Smooth muscle cell (in vitro differentiated cells): ENCODE measurements at regions not wholly inside any gene's neighbourhood (a gene's known extent, or its start where the extent isn't known, plus 50 kb on each side); places are given as distances from the start of the nearest gene placed in this dataset.

ENCODE experiments used
- DNase-seq: peaks from one replicate; lab custom pipeline; 2025; ENCODE audit not compliant: unreplicated experiment; lab: John Stamatoyannopoulos, UW
- H2AFZ ChIP-seq: fragments of 200-600 bp; sonication (generic); 2 replicates; pipeline ENCODE4 v1.6.0; 2016; ENCODE audit warnings: antibody characterized with exemption, low read depth, mild to moderate bottlenecking
- H3F3A ChIP-seq: fragments of 200-600 bp; sonication (generic); 2 replicates; pipeline ENCODE4 v1.6.0; 2017; ENCODE audit warnings: antibody characterized with exemption, low read depth
- H3K27ac ChIP-seq: fragments of 200-600 bp; sonication (generic); 2 replicates; pipeline ENCODE4 v1.5.1; 2016; ENCODE audit warnings: low read depth, mild to moderate bottlenecking
- H3K27me3 ChIP-seq: fragments of 200-600 bp; sonication (generic); 2 replicates; pipeline ENCODE4 v1.6.1; 2016; ENCODE audit warnings: low read depth, mild to moderate bottlenecking
- H3K36me3 ChIP-seq: fragments of 200-600 bp; sonication (generic); 2 replicates; pipeline ENCODE4 v1.5.1; 2016; ENCODE audit warnings: low read depth
- H3K4me1 ChIP-seq: fragments of 200-600 bp; sonication (generic); 2 replicates; pipeline ENCODE4 v1.5.1; 2016; ENCODE audit warnings: low read depth
- H3K4me2 ChIP-seq: fragments of 200-600 bp; sonication (generic); 2 replicates; pipeline ENCODE4 v1.6.0; 2016; ENCODE audit warnings: mild to moderate bottlenecking
- H3K4me3 ChIP-seq: fragments of 200-600 bp; sonication (generic); 2 replicates; pipeline ENCODE4 v1.5.1; 2016; ENCODE audit warnings: mild to moderate bottlenecking
- H3K79me2 ChIP-seq: fragments of 200-600 bp; sonication (generic); 2 replicates; pipeline ENCODE4 v1.6.0; 2016; ENCODE audit warnings: low read depth, mild to moderate bottlenecking
- H3K9ac ChIP-seq: fragments of 200-600 bp; sonication (generic); 2 replicates; pipeline ENCODE4 v1.6.0; 2016; ENCODE audit warnings: low read depth
- H3K9me3 ChIP-seq: fragments of 200-600 bp; sonication (generic); replicated peaks from 2 replicates; pipeline ENCODE4 v1.5.1; 2016; ENCODE audit warnings: low read depth
- H4K20me1 ChIP-seq: fragments of 200-600 bp; sonication (generic); 2 replicates; pipeline ENCODE4 v1.6.0; 2016; ENCODE audit warnings: low read depth
- CTCF ChIP-seq: fragments of 200-600 bp; sonication (generic); IDR thresholded peaks from 2 replicates; pipeline ENCODE4 v1.5.1; 2017; ENCODE audit warnings: borderline replicate concordance, mild to moderate bottlenecking, antibody characterized with exemption; ENCODE audit not compliant: insufficient read depth, poor library complexity, severe bottlenecking
- WGBS: methylation state at CpG from one replicate; pipeline ENCODE4 v1.1.7; 2016; ENCODE audit warnings: low lambda C conversion rate; 5-methylcytosine and 5-hydroxymethylcytosine counted together

GRCh38 chr18:1503847-1504246 is 599.2 kb downstream of the ADCYAP1 start:
- Histone ChIP-seq H2AFZ (no peak overlapping the region), H3K4me2 (no peak overlapping the region), H3K4me3 (no peak overlapping the region), H3F3A (no peaks in the 10 kb centered on the region), H4K20me1 (no peaks in the 10 kb centered on the region), H3K36me3 (no peaks in the 10 kb centered on the region), H3K4me1 (no peaks in the 10 kb centered on the region), H3K27ac (no peak overlapping the region), H3K27me3 (no peaks in the 10 kb centered on the region), H3K79me2 (no peaks in the 10 kb centered on the region), H3K9ac (no peak overlapping the region), H3K9me3 (no peaks in the 10 kb centered on the region)
- 93% methylated on average over 4 of the region's 4 CpGs for WGBS
- no peak for DNase-seq
- no peak for TF ChIP-seq CTCF

- no peaks in the 10 kb centered on the region for H3F3A ChIP-seq
- no peak overlapping the region for H3K9ac ChIP-seq
- TF ChIP-seq CTCF: no peak
- H3K27ac ChIP-seq: no peak overlapping the region
- no peak for DNase-seq
- whole genome bisulfite sequencing: 37% methylated on average over 1 of the region's 1 CpG
- H3K79me2 ChIP-seq: no peaks in the 10 kb centered on the region
- H3K36me3 ChIP-seq: no peaks in the 10 kb centered on the region
- no peak overlapping the region for H3K4me2 ChIP-seq
- H3K9me3 ChIP-seq: no peaks in the 10 kb centered on the region
- no peak overlapping the region for H3K4me3 ChIP-seq
- H3K27me3 ChIP-seq: no peaks in the 10 kb centered on the region
- no peaks in the 10 kb centered on the region for H4K20me1 ChIP-seq
- no peaks in the 10 kb centered on the region for H3K4me1 ChIP-seq
- H2AFZ ChIP-seq: no peak overlapping the region
Measured at GRCh38 chr18:1505856-1506255, 601.2 kb downstream of the ADCYAP1 start.

- no peaks in the 10 kb centered on the region for H3K4me1 ChIP-seq
- no peaks in the 10 kb centered on the region for H4K20me1 ChIP-seq
- H3K4me2 ChIP-seq: no peak overlapping the region
- no peak for DNase-seq
- H3K27ac ChIP-seq: no peak overlapping the region
- no peaks in the 10 kb centered on the region for H3K79me2 ChIP-seq
- H3K36me3 ChIP-seq: no peaks in the 10 kb centered on the region
- no peak for TF ChIP-seq CTCF
- no peaks in the 10 kb centered on the region for H3K9me3 ChIP-seq
- no peak overlapping the region for H3K9ac ChIP-seq
- 86% methylated on average over 4 of the region's 4 CpGs for WGBS
- H3K27me3 ChIP-seq: no peaks in the 10 kb centered on the region
- no peak overlapping the region for H3K4me3 ChIP-seq
- H3F3A ChIP-seq: no peaks in the 10 kb centered on the region
- no peak overlapping the region for H2AFZ ChIP-seq
Measured at GRCh38 chr18:1510542-1511179, 606.0 kb downstream of the ADCYAP1 start.

GRCh38 chr18:1511619-1512311 is 607.1 kb downstream of the ADCYAP1 start:
- no peak overlapping the region for H3K27ac ChIP-seq
- no peak for TF ChIP-seq CTCF
- no peaks in the 10 kb centered on the region for H3K36me3 ChIP-seq
- no peaks in the 10 kb centered on the region for H4K20me1 ChIP-seq
- H3K79me2 ChIP-seq: no peaks in the 10 kb centered on the region
- DNase-seq: no peak
- 85% methylated on average over 7 of the region's 7 CpGs for WGBS
- H3K27me3 ChIP-seq: no peaks in the 10 kb centered on the region
- no peaks in the 10 kb centered on the region for H3K4me1 ChIP-seq
- no peak overlapping the region for H3K9ac ChIP-seq
- no peak overlapping the region for H2AFZ ChIP-seq
- no peaks in the 10 kb centered on the region for H3F3A ChIP-seq
- no peak overlapping the region for H3K4me2 ChIP-seq
- H3K9me3 ChIP-seq: no peaks in the 10 kb centered on the region
- H3K4me3 ChIP-seq: no peak overlapping the region
